Vagina (tissue), 2 donors: ENCODE measurements at regions not wholly inside any gene's neighbourhood (a gene's known extent, or its start where the extent isn't known, plus 50 kb on each side); places are given as distances from the start of the nearest gene placed in this dataset.

ENCODE experiments used
- DNase-seq, 2 donors: peaks; one replicate each; pipeline ENCODE4 v3.0.0-alpha.2; 2017; ENCODE audit errors: extremely low spot score in 2 of 2
- H3K27ac ChIP-seq: fragments of 200-600 bp; sonication (generic); one replicate; pipeline ENCODE4 v1.5.1; 2019
- H3K27me3 ChIP-seq: fragments of 200-600 bp; sonication (generic); one replicate; pipeline ENCODE4 v1.5.1; 2019
- H3K36me3 ChIP-seq, 2 donors: fragments of 200-600 bp; sonication (generic); one replicate each; pipeline ENCODE4 v1.5.1; 2017 to 2019
- H3K4me1 ChIP-seq: fragments of 200-600 bp; sonication (generic); one replicate; pipeline ENCODE4 v1.5.1; 2019
- H3K4me3 ChIP-seq, 2 donors: fragments of 200-600 bp; sonication (generic); 1 replicate in 1 of 2; 2 replicates in 1 of 2; pipeline ENCODE4 v1.5.1; 2016 to 2019
- H3K9me3 ChIP-seq: fragments of 200-600 bp; sonication (generic); one replicate; pipeline ENCODE4 v1.5.1; 2019
- CTCF ChIP-seq, 3 experiments: fragments of 450-650 bp in 2 of 3; fragments of 200-600 bp in 1 of 3; sonication (generic) in 1 of 3; IDR thresholded peaks; one replicate each; pipeline ENCODE4 v1.5.1; 2017 to 2019; ENCODE audit warnings: antibody characterized with exemption in 3 of 3, mild to moderate bottlenecking in 2 of 3, moderate library complexity in 2 of 3
- POLR2A ChIP-seq, 2 donors: fragments of 450-650 bp; IDR thresholded peaks; one replicate each; pipeline ENCODE4 v1.6.1; 2017; ENCODE audit warnings: antibody characterized with exemption in 2 of 2, mild to moderate bottlenecking in 2 of 2, moderate library complexity in 2 of 2
- POLR2AphosphoS5 ChIP-seq, 2 donors: sonication (generic); formaldehyde crosslinking; IDR thresholded peaks; one replicate each; pipeline ENCODE4 v1.9.0; 2017; ENCODE audit warnings: antibody characterized with exemption in 2 of 2, mild to moderate bottlenecking in 2 of 2, low read depth in 1 of 2; ENCODE audit not compliant: insufficient read depth in 1 of 2
- intact Hi-C: fragments of 100-400 bp; cut with DNase I; formaldehyde crosslinking; loops from one replicate; pipeline ENCODE4 v1.15.1; 2023

GRCh38 chr1:195590649-195591048 is 1017.6 kb downstream of the KCNT2 start:
- no peaks in the 10 kb centered on the region for H3K36me3 ChIP-seq
- H3K4me3 ChIP-seq: no peak overlapping the region
- intact Hi-C loops: no loop called here
- H3K27me3 ChIP-seq: no peaks in the 10 kb centered on the region
- H3K27ac ChIP-seq: no peak overlapping the region
- DNase-seq: no peak
- TF ChIP-seq POLR2A (IDR thresholded peaks at IDR 0.05) (no peak), CTCF (IDR thresholded peaks at IDR 0.05) (no peak), POLR2AphosphoS5 (IDR thresholded peaks at IDR 0.05; ENCODE audit: insufficient read depth in 1 of 2, low read depth in 1 of 2) (no peak)
- no peaks in the 10 kb centered on the region for H3K4me1 ChIP-seq
- H3K9me3 ChIP-seq: no peaks in the 10 kb centered on the region

- DNase-seq: no peak
- intact Hi-C loops: no loop called here
These were observed 1023.2 kb downstream of the KCNT2 start for GRCh38 chr1:195584870-195585624.

GRCh38 chr1:195580988-195581387 is 1027.3 kb downstream of the KCNT2 start:
- H3K4me3 ChIP-seq: no peak overlapping the region
- H3K4me1 ChIP-seq: no peaks in the 10 kb centered on the region
- DNase-seq: no peak
- intact Hi-C loops: no loop called here
- H3K36me3 ChIP-seq: no peaks in the 10 kb centered on the region
- TF ChIP-seq POLR2AphosphoS5 (IDR thresholded peaks at IDR 0.05; ENCODE audit: insufficient read depth in 1 of 2, low read depth in 1 of 2): no peak
- TF ChIP-seq CTCF (IDR thresholded peaks at IDR 0.05): no peak
- no peak for TF ChIP-seq POLR2A (IDR thresholded peaks at IDR 0.05)
- H3K9me3 ChIP-seq: no peaks in the 10 kb centered on the region
- no peak overlapping the region for H3K27ac ChIP-seq
- no peaks in the 10 kb centered on the region for H3K27me3 ChIP-seq

More at GRCh38 chr1:195584870-195585624, 1023.2 kb downstream of the KCNT2 start:
- Histone ChIP-seq H3K27me3 (no peaks in the 10 kb centered on the region), H3K4me1 (no peaks in the 10 kb centered on the region), H3K9me3 (no peaks in the 10 kb centered on the region), H3K4me3 (no peak overlapping the region), H3K27ac (no peak overlapping the region), H3K36me3 (no peaks in the 10 kb centered on the region)
- TF ChIP-seq POLR2A (IDR thresholded peaks at IDR 0.05) (no peak), POLR2AphosphoS5 (IDR thresholded peaks at IDR 0.05; ENCODE audit: insufficient read depth in 1 of 2, low read depth in 1 of 2) (no peak), CTCF (IDR thresholded peaks at IDR 0.05) (no peak)

GRCh38 chr1:195577748-195578147 is 1030.5 kb downstream of the KCNT2 start:
- DNase-seq: no peak
- no peak overlapping the region for H3K27ac ChIP-seq
- no peak for TF ChIP-seq CTCF (IDR thresholded peaks at IDR 0.05)
- no peak for TF ChIP-seq POLR2A (IDR thresholded peaks at IDR 0.05)
- TF ChIP-seq POLR2AphosphoS5 (IDR thresholded peaks at IDR 0.05; ENCODE audit: insufficient read depth in 1 of 2, low read depth in 1 of 2): no peak
- no peaks in the 10 kb centered on the region for H3K36me3 ChIP-seq
- intact Hi-C loops: no loop called here
- no peak overlapping the region for H3K4me3 ChIP-seq
- H3K4me1 ChIP-seq: no peaks in the 10 kb centered on the region
- no peaks in the 10 kb centered on the region for H3K9me3 ChIP-seq
- H3K27me3 ChIP-seq: no peaks in the 10 kb centered on the region

GRCh38 chr1:195576641-195577040 is 1031.6 kb downstream of the KCNT2 start:
- H3K9me3 ChIP-seq: no peaks in the 10 kb centered on the region
- H3K27me3 ChIP-seq: no peaks in the 10 kb centered on the region
- DNase-seq: no peak
- H3K4me3 ChIP-seq: no peak overlapping the region
- intact Hi-C loops: no loop called here
- no peaks in the 10 kb centered on the region for H3K36me3 ChIP-seq
- TF ChIP-seq POLR2A (IDR thresholded peaks at IDR 0.05) (no peak), CTCF (IDR thresholded peaks at IDR 0.05) (no peak), POLR2AphosphoS5 (IDR thresholded peaks at IDR 0.05; ENCODE audit: insufficient read depth in 1 of 2, low read depth in 1 of 2) (no peak)
- no peak overlapping the region for H3K27ac ChIP-seq
- no peaks in the 10 kb centered on the region for H3K4me1 ChIP-seq
